ENCODE measurements at regions not wholly inside any gene's neighbourhood (a gene's known extent, or its start where the extent isn't known, plus 50 kb on each side); places are given as distances from the start of the nearest gene placed in this dataset.

GRCh38 chr3:59391131-59391530, 341.3 kb upstream of the CFAP20DC start:
- no peak for TF ChIP-seq SMC3 (IDR thresholded peaks at IDR 0.05)
- TF ChIP-seq MYC (IDR thresholded peaks at IDR 0.05; ENCODE audit: borderline replicate concordance, low read length), result no peak
- TF ChIP-seq EP300 (IDR thresholded peaks at IDR 0.05), result no peak
- TF ChIP-seq RFX5 (IDR thresholded peaks at IDR 0.05), result no peak
- TF ChIP-seq MAZ (IDR thresholded peaks at IDR 0.05; ENCODE audit: borderline replicate concordance, low read depth, low read length), result no peak
- no peak for TF ChIP-seq HMGXB4 (CRISPR knock-in tag; IDR thresholded peaks at IDR 0.05; ENCODE audit: borderline replicate concordance)
- TF ChIP-seq RNF2 (IDR thresholded peaks at IDR 0.05; ENCODE audit: borderline replicate concordance, low read depth), result no peak
- TF ChIP-seq CTCF (IDR thresholded peaks at IDR 0.05), result no peak
- TF ChIP-seq POLR2A (IDR thresholded peaks at IDR 0.05; ENCODE audit: low read length), result no peak
- no peak for TF ChIP-seq CEBPB (IDR thresholded peaks at IDR 0.05)
- no peak for TF ChIP-seq CHD2 (IDR thresholded peaks at IDR 0.05; ENCODE audit: low read length, partially characterized antibody)
- TF ChIP-seq MAX (IDR thresholded peaks at IDR 0.05), result no peak
- TF ChIP-seq NFE2L2 (conservative IDR thresholded peaks at IDR 0.05; ENCODE audit: low read length), result no peak
- no peak for TF ChIP-seq RAD21 (conservative IDR thresholded peaks at IDR 0.05 in 1 of 2, IDR thresholded peaks at IDR 0.05 in 1 of 2)
